Astrocyte (in vitro differentiated cells and primary cell): ENCODE measurements at regions not wholly inside any gene's neighbourhood (a gene's known extent, or its start where the extent isn't known, plus 50 kb on each side); places are given as distances from the start of the nearest gene placed in this dataset.

Experiments used
- EZH2 ChIP-seq: IDR thresholded peaks from 2 replicates; pipeline ENCODE4 v1.6.1; 2012; ENCODE audit warnings: mild to moderate bottlenecking, low read length, inconsistent platforms; ENCODE audit not compliant: insufficient read depth
- TF ChIP-seq, protein P1 (sequence below): IDR thresholded peaks from 2 replicates; pipeline ENCODE4 v1.5.1; 2011; ENCODE audit warnings: low read depth, mild to moderate bottlenecking, inconsistent platforms, low read length, moderate library complexity; ENCODE audit not compliant: insufficient read depth

DNA sequence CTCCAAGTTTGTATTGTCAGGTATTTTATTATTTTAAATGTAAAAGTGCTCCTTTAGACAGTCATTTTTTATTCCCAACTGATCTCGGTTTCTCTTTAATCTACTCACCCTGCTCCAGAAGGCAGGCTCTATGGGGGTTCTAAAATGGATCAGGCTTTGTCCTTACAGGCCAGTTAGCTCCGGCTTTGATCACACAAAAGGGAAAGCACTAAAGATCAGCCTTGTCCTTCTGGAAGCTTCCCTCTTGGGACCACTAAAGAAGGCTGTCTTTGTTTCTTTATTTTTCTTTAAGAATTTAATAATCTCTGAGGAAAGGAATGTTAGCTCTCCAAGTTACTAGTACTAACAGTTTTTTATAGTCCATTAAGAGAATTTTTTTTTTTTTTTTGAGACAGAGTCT, 560.5 kb upstream of the ZNF717 start:
- TF ChIP-seq, protein P1, sequence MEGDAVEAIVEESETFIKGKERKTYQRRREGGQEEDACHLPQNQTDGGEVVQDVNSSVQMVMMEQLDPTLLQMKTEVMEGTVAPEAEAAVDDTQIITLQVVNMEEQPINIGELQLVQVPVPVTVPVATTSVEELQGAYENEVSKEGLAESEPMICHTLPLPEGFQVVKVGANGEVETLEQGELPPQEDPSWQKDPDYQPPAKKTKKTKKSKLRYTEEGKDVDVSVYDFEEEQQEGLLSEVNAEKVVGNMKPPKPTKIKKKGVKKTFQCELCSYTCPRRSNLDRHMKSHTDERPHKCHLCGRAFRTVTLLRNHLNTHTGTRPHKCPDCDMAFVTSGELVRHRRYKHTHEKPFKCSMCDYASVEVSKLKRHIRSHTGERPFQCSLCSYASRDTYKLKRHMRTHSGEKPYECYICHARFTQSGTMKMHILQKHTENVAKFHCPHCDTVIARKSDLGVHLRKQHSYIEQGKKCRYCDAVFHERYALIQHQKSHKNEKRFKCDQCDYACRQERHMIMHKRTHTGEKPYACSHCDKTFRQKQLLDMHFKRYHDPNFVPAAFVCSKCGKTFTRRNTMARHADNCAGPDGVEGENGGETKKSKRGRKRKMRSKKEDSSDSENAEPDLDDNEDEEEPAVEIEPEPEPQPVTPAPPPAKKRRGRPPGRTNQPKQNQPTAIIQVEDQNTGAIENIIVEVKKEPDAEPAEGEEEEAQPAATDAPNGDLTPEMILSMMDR: no peak
- no peak for TF ChIP-seq EZH2
